GM23248 (cell line): ENCODE measurements at regions not wholly inside any gene's neighbourhood (a gene's known extent, or its start where the extent isn't known, plus 50 kb on each side); places are given as distances from the start of the nearest gene placed in this dataset.

Experiments used
- DNase-seq: peaks from one replicate; pipeline ENCODE4 v3.0.0-alpha.2; 2015
- H2AFZ ChIP-seq: fragments of 200-600 bp; sonication (generic); 2 replicates; pipeline ENCODE4 v1.6.1; 2016; ENCODE audit warnings: antibody characterized with exemption
- H3F3A ChIP-seq: fragments of 200-600 bp; sonication (generic); 2 replicates; pipeline ENCODE4 v1.6.1; 2016; ENCODE audit warnings: mild to moderate bottlenecking, antibody characterized with exemption, mixed run types; ENCODE audit not compliant: insufficient read depth
- H3K27ac ChIP-seq: fragments of 200-600 bp; sonication (generic); 2 replicates; pipeline ENCODE4 v1.5.1; 2016; ENCODE audit warnings: mild to moderate bottlenecking
- H3K27me3 ChIP-seq: fragments of 200-600 bp; sonication (generic); replicated peaks from 2 replicates; pipeline ENCODE4 v1.6.1; 2016; ENCODE audit warnings: mild to moderate bottlenecking; ENCODE audit not compliant: insufficient read depth
- H3K36me3 ChIP-seq: fragments of 200-600 bp; sonication (generic); 2 replicates; pipeline ENCODE4 v1.6.1; 2016; ENCODE audit warnings: low read depth, mild to moderate bottlenecking
- H3K4me1 ChIP-seq: fragments of 200-600 bp; sonication (generic); 2 replicates; pipeline ENCODE4 v1.6.1; 2016; ENCODE audit warnings: mild to moderate bottlenecking; ENCODE audit not compliant: insufficient read depth
- H3K4me2 ChIP-seq: fragments of 200-600 bp; sonication (generic); one replicate; pipeline ENCODE4 v1.6.1; 2016; ENCODE audit warnings: mild to moderate bottlenecking; ENCODE audit not compliant: unreplicated experiment
- H3K4me3 ChIP-seq: fragments of 200-600 bp; sonication (generic); 2 replicates; pipeline ENCODE4 v1.5.1; 2016; ENCODE audit warnings: mild to moderate bottlenecking
- H3K79me2 ChIP-seq: fragments of 200-600 bp; sonication (generic); 2 replicates; pipeline ENCODE4 v1.6.1; 2016; ENCODE audit warnings: mild to moderate bottlenecking; ENCODE audit not compliant: insufficient read depth
- H3K9ac ChIP-seq: fragments of 200-600 bp; sonication (generic); 2 replicates; pipeline ENCODE4 v1.6.1; 2016; ENCODE audit warnings: mild to moderate bottlenecking
- H3K9me2 ChIP-seq: fragments of 200-600 bp; sonication (generic); 2 replicates; pipeline ENCODE4 v1.6.1; 2016; ENCODE audit warnings: mixed run types, mild to moderate bottlenecking, moderate library complexity; ENCODE audit not compliant: insufficient read depth
- H3K9me3 ChIP-seq: fragments of 200-600 bp; sonication (generic); one replicate; pipeline ENCODE4 v1.6.1; 2017; ENCODE audit warnings: low read depth
- H4K20me1 ChIP-seq: fragments of 200-600 bp; sonication (generic); 2 replicates; pipeline ENCODE4 v1.6.0; 2016; ENCODE audit not compliant: insufficient read depth
- EZH2 ChIP-seq: fragments of 200-600 bp; sonication (generic); IDR thresholded peaks from 2 replicates; pipeline ENCODE4 v1.6.1; 2018; ENCODE audit warnings: antibody characterized with exemption, mild to moderate bottlenecking; ENCODE audit not compliant: insufficient read depth, poor library complexity, severe bottlenecking
- EZH2phosphoT487 ChIP-seq: fragments of 200-600 bp; sonication (generic); IDR thresholded peaks from 2 replicates; pipeline ENCODE4 v1.6.1; 2018; ENCODE audit warnings: antibody characterized with exemption, moderate library complexity, mild to moderate bottlenecking, low read depth; ENCODE audit not compliant: insufficient read depth
- WGBS, 2 experiments: methylation state at CpG; one replicate each; pipeline ENCODE4 v1.1.6; 2015 to 2017; ENCODE audit warnings: low lambda C conversion rate in 2 of 2, low coverage in 1 of 2; ENCODE audit errors: missing lambda C conversion rate in 2 of 2; 5-methylcytosine and 5-hydroxymethylcytosine counted together
- in situ Hi-C: fragments of 300-500 bp; cut with MboI; formaldehyde crosslinking; loops from 2 replicates; pipeline ENCODE4 v1.15.0; 2020

DNA sequence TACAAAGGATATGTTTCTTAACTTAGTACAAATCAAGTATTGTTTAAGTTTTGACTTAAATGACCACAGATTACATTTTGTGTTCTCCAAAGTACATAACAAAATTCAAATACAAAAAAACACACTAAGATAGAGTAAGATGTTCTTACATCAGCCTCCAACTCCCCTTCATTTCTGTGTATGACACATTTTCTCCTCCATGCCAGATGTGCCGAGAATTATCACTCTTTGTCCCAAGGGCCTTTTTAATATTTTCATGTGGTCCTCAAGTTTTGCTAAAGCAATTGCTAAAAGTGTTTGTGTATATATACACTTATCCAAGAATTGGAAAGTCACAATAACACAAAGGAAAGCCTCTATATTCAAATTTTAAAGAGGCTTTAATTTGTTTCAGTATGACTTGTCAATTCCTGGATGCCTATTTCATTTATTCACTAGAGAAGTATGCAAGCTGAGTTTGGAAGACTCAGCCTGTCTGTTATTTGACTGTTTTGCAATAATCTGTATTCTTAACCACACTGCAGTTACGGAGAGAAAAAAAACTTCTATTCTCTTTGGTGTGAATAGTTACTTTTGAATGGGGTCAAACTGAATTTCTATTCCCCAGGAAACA lies 586.4 kb upstream of the SEMA3D start:
- Histone ChIP-seq H3K9me3 (no peaks in the 10 kb centered on the region), H3K36me3 (no peaks in the 10 kb centered on the region), H2AFZ (peak overlapping the region; percentile 75), H3F3A (peaks cover 37% of the 10 kb centered on the region), H3K27me3 (no peaks in the 10 kb centered on the region), H4K20me1 (no peaks in the 10 kb centered on the region), H3K9ac (peak overlapping the region; percentile 75), H3K4me2 (peak overlapping the region; percentile 70), H3K4me1 (peaks cover 70% of the 10 kb centered on the region), H3K4me3 (peak overlapping the region; percentile 66), H3K27ac (peak overlapping the region; percentile 89), H3K79me2 (no peaks in the 10 kb centered on the region), H3K9me2 (no peaks in the 10 kb centered on the region)
- WGBS, 2 experiments: 0 to 2% methylated on average over 2 of the region's 2 CpGs
- DNase-seq: peak; percentile 91
- TF ChIP-seq EZH2phosphoT487 (no peak), EZH2 (no peak)
- in situ Hi-C loops: no loop called here

DNA sequence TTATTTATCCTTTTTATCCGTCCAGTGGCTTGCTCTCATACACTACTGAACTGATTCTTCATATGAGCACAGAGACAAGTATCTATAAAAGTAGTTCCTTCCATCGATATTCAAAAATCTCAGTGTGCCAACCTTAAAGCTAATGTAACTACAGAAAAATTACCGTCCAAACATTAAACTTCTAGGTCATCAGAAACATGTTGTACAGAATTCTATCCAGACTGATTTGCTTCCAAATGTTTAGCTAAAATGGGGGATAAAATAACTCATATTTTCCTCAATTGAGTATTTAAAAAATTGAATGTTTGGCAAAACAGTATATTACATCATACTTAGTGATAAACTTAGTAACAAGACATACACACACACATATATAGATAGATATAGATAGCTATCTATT lies 584.7 kb upstream of the SEMA3D start:
- no peak for DNase-seq
- H3K79me2 ChIP-seq: no peaks in the 10 kb centered on the region
- in situ Hi-C loops: no loop called here
- H4K20me1 ChIP-seq: no peaks in the 10 kb centered on the region
- TF ChIP-seq EZH2phosphoT487 (no peak), EZH2 (no peak)
- H2AFZ ChIP-seq: no peak overlapping the region
- H3K9me3 ChIP-seq: no peaks in the 10 kb centered on the region
- H3K9ac ChIP-seq: no peak overlapping the region
- H3K27ac ChIP-seq: peak overlapping the region; percentile 11; the same call in 1 of the 2 replicates
- no peaks in the 10 kb centered on the region for H3K36me3 ChIP-seq
- H3K27me3 ChIP-seq: no peaks in the 10 kb centered on the region
- 53 to 54% methylated on average over 3 of the region's 3 CpGs for WGBS, 2 experiments
- no peaks in the 10 kb centered on the region for H3K9me2 ChIP-seq
- H3K4me3 ChIP-seq: 0 out of 2 replicates have a peak overlapping the region, but pooled peaks have one; percentile 5
- H3K4me2 ChIP-seq: peak overlapping the region; percentile 31
- peaks cover 33% of the 10 kb centered on the region for H3F3A ChIP-seq
- H3K4me1 ChIP-seq: peaks cover 64% of the 10 kb centered on the region

- H3F3A ChIP-seq: peaks cover 27% of the 10 kb centered on the region
- no peaks in the 10 kb centered on the region for H3K27me3 ChIP-seq
- H3K4me1 ChIP-seq: peaks cover 52% of the 10 kb centered on the region
- H3K9ac ChIP-seq: peak overlapping the region; percentile 33
- WGBS, 2 experiments: 0 to 2% methylated on average over 3 of the region's 3 CpGs
- peak overlapping the region; percentile 64 for H3K4me3 ChIP-seq
- no peaks in the 10 kb centered on the region for H3K36me3 ChIP-seq
- in situ Hi-C loops: no loop called here
- DNase-seq: peak; percentile 82
- peak overlapping the region; percentile 20; the same call in 1 of the 2 replicates for H2AFZ ChIP-seq
- peak overlapping the region; percentile 63 for H3K4me2 ChIP-seq
- no peaks in the 10 kb centered on the region for H3K9me2 ChIP-seq
- TF ChIP-seq EZH2phosphoT487: peak; percentile 78; the same call in 1 of the 2 replicates
- no peak for TF ChIP-seq EZH2
- H4K20me1 ChIP-seq: no peaks in the 10 kb centered on the region
- H3K79me2 ChIP-seq: no peaks in the 10 kb centered on the region
- peak overlapping the region; percentile 58 for H3K27ac ChIP-seq
- H3K9me3 ChIP-seq: no peaks in the 10 kb centered on the region
Observed at GRCh38 chr7:85770332-85770731, 583.5 kb upstream of the SEMA3D start.

GRCh38 chr7:85765698-85766298 lies 578.9 kb upstream of the SEMA3D start:
- DNase-seq: no peak
- no peak for TF ChIP-seq EZH2phosphoT487
- TF ChIP-seq EZH2: no peak
- Histone ChIP-seq H3K9ac (no peak overlapping the region), H3K79me2 (no peaks in the 10 kb centered on the region), H4K20me1 (no peaks in the 10 kb centered on the region), H3K9me2 (no peaks in the 10 kb centered on the region), H2AFZ (no peak overlapping the region), H3F3A (no peaks in the 10 kb centered on the region), H3K27me3 (no peaks in the 10 kb centered on the region), H3K36me3 (no peaks in the 10 kb centered on the region), H3K4me2 (no peak overlapping the region), H3K4me3 (no peak overlapping the region), H3K4me1 (peaks cover 14% of the 10 kb centered on the region), H3K9me3 (no peaks in the 10 kb centered on the region), H3K27ac (no peak overlapping the region)
- in situ Hi-C loops: no loop called here
- 80 to 81% methylated on average over 11 of the region's 11 CpGs for WGBS, 2 experiments
